ENCODE measurements at regions not wholly inside any gene's neighbourhood (a gene's known extent, or its start where the extent isn't known, plus 50 kb on each side); places are given as distances from the start of the nearest gene placed in this dataset.

DNA sequence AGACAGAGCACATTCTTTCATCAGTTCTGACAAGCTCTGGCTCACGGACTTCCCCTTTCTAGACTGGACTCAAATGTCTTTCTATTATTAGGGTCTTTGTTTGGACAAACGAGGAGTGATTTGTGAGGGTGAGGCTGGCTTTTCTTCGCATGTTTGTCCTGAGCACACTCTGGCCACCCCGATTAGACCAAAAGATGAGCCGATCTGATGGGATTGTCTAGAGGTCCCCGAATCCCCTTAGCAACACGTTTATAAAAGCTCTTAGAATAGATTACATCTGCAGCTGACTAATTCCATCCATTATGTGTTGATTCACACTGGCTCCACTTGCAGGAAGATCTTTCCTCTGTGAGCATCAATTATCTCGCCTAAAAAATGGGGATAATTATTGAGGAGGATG, 675.4 kb upstream of the AUTS2 start:
- H3K9me3 ChIP-seq: peaks cover 0 to 14% (median 6%) of the 10 kb centered on the region in 4 donors
- 43% methylated on average over 8 of the region's 8 CpGs for WGBS
- no peak for DNase-seq (ENCODE audit: extremely low spot score)
- no peaks in the 10 kb centered on the region for H3K4me1 ChIP-seq
- TF ChIP-seq EP300 (IDR thresholded peaks at IDR 0.05) (no peak), POLR2A (IDR thresholded peaks at IDR 0.05; ENCODE audit: low read depth) (no peak)
- intact Hi-C loops (cut with DNase I): no loop called here
- H3K36me3 ChIP-seq: no peaks in the 10 kb centered on the region
- H3K4me3 ChIP-seq: no peak overlapping the region
- H3K27me3 ChIP-seq: no peaks in the 10 kb centered on the region
- H3K27ac ChIP-seq (replicated peaks in 1 of 4): no peak overlapping the region

DNA sequence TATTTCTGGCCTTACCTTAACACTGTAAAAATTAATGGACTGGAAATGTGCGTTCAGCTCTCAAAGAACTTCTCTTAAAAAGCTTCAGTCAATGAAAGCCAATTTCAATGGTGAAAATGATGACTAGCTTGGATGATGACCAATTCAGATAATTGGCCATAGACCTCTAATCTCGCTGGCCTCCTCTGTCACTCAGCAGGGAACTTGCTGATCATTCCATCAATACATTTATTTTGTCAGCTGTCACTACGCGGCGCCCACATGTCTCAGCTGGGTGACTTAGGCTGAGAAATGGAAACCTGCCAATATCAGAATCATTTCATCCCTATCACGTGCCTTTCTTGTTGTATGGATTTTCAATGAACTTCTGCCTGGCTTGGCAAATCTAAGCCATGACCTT, 673.0 kb upstream of the AUTS2 start:
- 93% methylated on average over 6 of the region's 6 CpGs for WGBS
- DNase-seq (ENCODE audit: extremely low spot score): no peak

DNA sequence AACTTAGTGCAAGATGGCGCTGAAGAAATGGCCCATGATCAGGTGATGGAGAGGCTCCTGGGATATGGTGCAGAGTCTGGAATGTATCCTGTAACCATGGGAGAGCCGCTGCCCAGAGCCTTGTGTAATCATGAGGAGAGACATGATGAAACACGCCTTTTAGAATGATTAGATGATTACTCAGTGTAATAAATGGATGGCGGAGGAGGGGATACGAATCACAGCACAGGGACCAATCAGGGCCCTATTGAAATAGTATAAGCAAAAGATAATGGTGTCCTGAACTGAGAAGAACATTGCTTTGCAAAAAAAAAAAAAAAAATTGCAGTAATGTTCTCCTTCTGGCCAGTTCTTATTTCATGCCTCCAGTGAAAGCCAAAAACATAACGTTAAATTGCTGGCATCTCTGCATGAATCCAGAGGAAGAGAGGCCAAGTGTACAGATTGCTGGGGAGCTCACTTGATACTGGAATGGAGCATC, 668.5 kb upstream of the AUTS2 start:
- peaks cover 0 to 8% (median 0%) of the 10 kb centered on the region in 4 donors for H3K9me3 ChIP-seq
- H3K4me1 ChIP-seq: no peaks in the 10 kb centered on the region
- TF ChIP-seq POLR2AphosphoS5 (IDR thresholded peaks at IDR 0.05): no peak
- H3K27me3 ChIP-seq: no peaks in the 10 kb centered on the region
- 62% methylated on average over 6 of the region's 6 CpGs for WGBS
- H3K27ac ChIP-seq (replicated peaks in 1 of 4): no peak overlapping the region
- DNase-seq (ENCODE audit: extremely low spot score): no peak
- intact Hi-C loops (cut with DNase I): no loop called here
- H3K36me3 ChIP-seq: no peaks in the 10 kb centered on the region
- H3K4me3 ChIP-seq: no peak overlapping the region

More for the DNA sequence above, 673.0 kb upstream of the AUTS2 start:
- H3K27me3 ChIP-seq: no peaks in the 10 kb centered on the region
- H3K36me3 ChIP-seq: no peaks in the 10 kb centered on the region
- H3K4me1 ChIP-seq: no peaks in the 10 kb centered on the region
- no peak overlapping the region for H3K27ac ChIP-seq (replicated peaks in 1 of 4)
- no peak for TF ChIP-seq POLR2AphosphoS5 (IDR thresholded peaks at IDR 0.05)
- TF ChIP-seq POLR2A (IDR thresholded peaks at IDR 0.05; ENCODE audit: low read depth): no peak
- TF ChIP-seq EP300 (IDR thresholded peaks at IDR 0.05): no peak
- TF ChIP-seq, protein P1, sequence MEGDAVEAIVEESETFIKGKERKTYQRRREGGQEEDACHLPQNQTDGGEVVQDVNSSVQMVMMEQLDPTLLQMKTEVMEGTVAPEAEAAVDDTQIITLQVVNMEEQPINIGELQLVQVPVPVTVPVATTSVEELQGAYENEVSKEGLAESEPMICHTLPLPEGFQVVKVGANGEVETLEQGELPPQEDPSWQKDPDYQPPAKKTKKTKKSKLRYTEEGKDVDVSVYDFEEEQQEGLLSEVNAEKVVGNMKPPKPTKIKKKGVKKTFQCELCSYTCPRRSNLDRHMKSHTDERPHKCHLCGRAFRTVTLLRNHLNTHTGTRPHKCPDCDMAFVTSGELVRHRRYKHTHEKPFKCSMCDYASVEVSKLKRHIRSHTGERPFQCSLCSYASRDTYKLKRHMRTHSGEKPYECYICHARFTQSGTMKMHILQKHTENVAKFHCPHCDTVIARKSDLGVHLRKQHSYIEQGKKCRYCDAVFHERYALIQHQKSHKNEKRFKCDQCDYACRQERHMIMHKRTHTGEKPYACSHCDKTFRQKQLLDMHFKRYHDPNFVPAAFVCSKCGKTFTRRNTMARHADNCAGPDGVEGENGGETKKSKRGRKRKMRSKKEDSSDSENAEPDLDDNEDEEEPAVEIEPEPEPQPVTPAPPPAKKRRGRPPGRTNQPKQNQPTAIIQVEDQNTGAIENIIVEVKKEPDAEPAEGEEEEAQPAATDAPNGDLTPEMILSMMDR (IDR thresholded peaks at IDR 0.05): no peak
- intact Hi-C loops (cut with DNase I): no loop called here
- no peak overlapping the region for H3K4me3 ChIP-seq
- peaks cover 0 to 14% (median 6%) of the 10 kb centered on the region in 4 donors for H3K9me3 ChIP-seq

DNA sequence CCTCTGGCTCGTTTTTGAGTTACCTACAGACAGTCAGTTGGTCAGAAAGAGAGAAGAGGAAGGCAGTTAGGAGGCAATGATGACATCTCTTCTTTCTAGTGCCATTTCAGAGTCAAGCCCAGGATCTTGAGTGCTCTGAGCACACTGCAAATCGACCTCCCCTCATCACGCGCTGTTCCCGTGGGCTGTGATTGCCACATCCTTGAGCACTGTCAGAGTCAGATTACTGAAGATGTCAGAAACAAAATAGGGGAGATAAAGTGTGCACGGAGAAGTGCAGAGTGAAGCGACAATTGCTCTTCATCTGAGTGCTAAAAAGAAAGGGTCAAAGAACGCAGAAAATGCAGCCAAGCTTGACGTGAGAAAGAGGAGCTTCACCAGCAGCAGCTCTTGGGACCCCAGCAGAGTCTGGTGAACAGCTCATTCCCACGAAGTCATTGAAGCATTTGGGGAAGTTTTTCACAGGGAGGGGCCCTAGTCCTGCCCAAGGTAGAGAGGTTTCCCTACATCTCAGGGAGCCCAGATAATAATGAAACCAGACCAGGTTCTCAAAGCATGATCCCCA, 661.7 kb upstream of the AUTS2 start:
- Histone ChIP-seq H3K36me3 (no peaks in the 10 kb centered on the region), H3K27me3 (no peaks in the 10 kb centered on the region), H3K27ac (replicated peaks in 1 of 4) (no peak overlapping the region), H3K4me1 (no peaks in the 10 kb centered on the region), H3K4me3 (no peak overlapping the region), H3K9me3 (peaks cover 0 to 8% (median 0%) of the 10 kb centered on the region in 4 donors)
- TF ChIP-seq POLR2A (IDR thresholded peaks at IDR 0.05; ENCODE audit: low read depth): no peak
- no peak for TF ChIP-seq EP300 (IDR thresholded peaks at IDR 0.05)
- TF ChIP-seq, protein P1 (IDR thresholded peaks at IDR 0.05): no peak
- TF ChIP-seq POLR2AphosphoS5 (IDR thresholded peaks at IDR 0.05): no peak
- intact Hi-C loops (cut with DNase I): no loop called here
- DNase-seq (ENCODE audit: extremely low spot score): no peak
- 77% methylated on average over 10 of the region's 10 CpGs for WGBS

DNA sequence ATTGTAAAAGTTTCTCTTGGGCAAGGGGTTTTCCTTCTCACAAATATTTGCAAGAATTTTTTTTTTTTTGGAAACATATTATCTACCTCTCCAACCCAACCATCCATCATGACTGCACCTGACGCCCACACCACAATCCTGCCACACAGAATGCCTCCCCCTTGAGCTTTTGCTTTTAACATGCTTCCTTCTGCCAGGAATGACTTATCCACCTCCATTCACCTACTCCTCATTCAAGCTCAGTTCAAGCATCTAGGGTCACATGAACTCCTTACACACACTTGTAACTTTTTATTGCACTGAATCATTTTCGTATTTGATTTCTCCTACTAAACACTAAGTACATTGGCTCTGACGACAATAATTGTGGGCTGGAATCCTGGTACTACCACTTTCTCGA, 660.1 kb upstream of the AUTS2 start:
- 81% methylated on average over 4 of the region's 4 CpGs for WGBS
- Histone ChIP-seq H3K27ac (replicated peaks in 1 of 4) (no peak overlapping the region), H3K27me3 (no peaks in the 10 kb centered on the region), H3K4me3 (no peak overlapping the region), H3K4me1 (no peaks in the 10 kb centered on the region), H3K36me3 (no peaks in the 10 kb centered on the region), H3K9me3 (peaks cover 0 to 8% (median 0%) of the 10 kb centered on the region in 4 donors)
- no peak for DNase-seq (ENCODE audit: extremely low spot score)
- TF ChIP-seq POLR2AphosphoS5 (IDR thresholded peaks at IDR 0.05) (no peak), POLR2A (IDR thresholded peaks at IDR 0.05; ENCODE audit: low read depth) (no peak), EP300 (IDR thresholded peaks at IDR 0.05) (no peak)
- TF ChIP-seq, protein P1 (IDR thresholded peaks at IDR 0.05): no peak
- intact Hi-C loops (cut with DNase I): no loop called here

DNA sequence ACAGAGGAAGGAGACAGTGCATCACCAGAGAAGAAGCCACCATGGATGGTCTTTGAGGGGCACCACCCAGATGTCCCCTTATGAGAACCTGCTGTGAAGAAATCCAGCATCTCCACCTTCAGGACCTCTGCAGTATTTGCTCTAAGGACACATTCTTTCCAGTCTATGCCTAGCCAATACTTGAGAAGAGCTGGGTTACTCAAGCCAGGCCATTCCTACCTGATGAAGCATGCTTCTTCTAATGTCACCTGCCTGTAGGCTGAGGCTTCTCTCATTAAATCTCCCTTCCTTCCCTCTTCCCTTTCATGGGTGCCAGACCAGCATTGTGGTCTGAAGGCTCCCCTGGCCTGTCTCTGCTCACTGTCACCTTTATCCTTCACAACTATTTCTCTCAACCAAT, 654.5 kb upstream of the AUTS2 start:
- Histone ChIP-seq H3K9me3 (no peaks in the 10 kb centered on the region), H3K27ac (replicated peaks in 1 of 4) (no peak overlapping the region), H3K4me1 (no peaks in the 10 kb centered on the region), H3K27me3 (no peaks in the 10 kb centered on the region), H3K36me3 (no peaks in the 10 kb centered on the region), H3K4me3 (no peak overlapping the region)
- no peak for DNase-seq (ENCODE audit: extremely low spot score)
- TF ChIP-seq, protein P1 (IDR thresholded peaks at IDR 0.05): no peak
- TF ChIP-seq POLR2A (IDR thresholded peaks at IDR 0.05; ENCODE audit: low read depth): no peak
- TF ChIP-seq EP300 (IDR thresholded peaks at IDR 0.05): no peak
- TF ChIP-seq POLR2AphosphoS5 (IDR thresholded peaks at IDR 0.05): no peak
- intact Hi-C loops (cut with DNase I): no loop called here

Data from esophagus muscularis mucosa (tissue), 4 donors.